Calu3 (cell line): ENCODE measurements at regions not wholly inside any gene's neighbourhood (a gene's known extent, or its start where the extent isn't known, plus 50 kb on each side); places are given as distances from the start of the nearest gene placed in this dataset.
"Not testable (repeated sequence)": the region's sequence is repeated elsewhere in the genome, so short reads cannot be mapped to it uniquely, and the experiment has no call there.

Experiments
- BruUV-seq: library from RNA; stranded (reverse); fragments of 400-500 nt; replicated peaks from 2 replicates; lab custom pipeline; 2021; lab: Mats Ljungman, UMichigan
- CTCF ChIA-PET: fragments of 300-600 bp; sonication (Branson Sonifier 250); formaldehyde crosslinking; loops from one replicate; lab custom pipeline; 2022; ENCODE audit warnings: antibody characterized with exemption; lab: Charles Lee
- DNase-seq: peaks from one replicate; pipeline ENCODE4 v3.0.0; 2022
- H3K27ac Mint-ChIP-seq: one replicate; pipeline ENCODE4 v1.8.0; 2022; ENCODE audit warnings: mixed read lengths; ENCODE audit not compliant: unreplicated experiment
- H3K27me3 Mint-ChIP-seq: one replicate; pipeline ENCODE4 v1.8.0; 2022; ENCODE audit warnings: mixed read lengths; ENCODE audit not compliant: unreplicated experiment
- H3K36me3 Mint-ChIP-seq: one replicate; pipeline ENCODE4 v1.8.0; 2022; ENCODE audit warnings: mild to moderate bottlenecking, moderate library complexity, mixed read lengths; ENCODE audit not compliant: insufficient read depth, unreplicated experiment
- H3K4me1 Mint-ChIP-seq: one replicate; pipeline ENCODE4 v1.8.0; 2022; ENCODE audit warnings: mild to moderate bottlenecking, low read depth, mixed read lengths; ENCODE audit not compliant: unreplicated experiment
- H3K4me3 Mint-ChIP-seq: one replicate; pipeline ENCODE4 v1.8.0; 2022; ENCODE audit warnings: mild to moderate bottlenecking, low read depth, moderate library complexity, mixed read lengths; ENCODE audit not compliant: unreplicated experiment
- H3K9me3 Mint-ChIP-seq: one replicate; pipeline ENCODE4 v1.8.0; 2022; ENCODE audit warnings: low read depth, mixed read lengths; ENCODE audit not compliant: unreplicated experiment
- intact Hi-C: fragments of 100-400 bp; cut with micrococcal nuclease; formaldehyde crosslinking; loops from one replicate; pipeline ENCODE4 v1.10.0; 2022; ENCODE audit not compliant: unreplicated experiment
- TF ChIP-seq, protein P1 (sequence below): fragments of 200-600 bp; IDR thresholded peaks from one replicate; pipeline ENCODE4 v1.8.0; 2022; ENCODE audit warnings: antibody characterized with exemption; ENCODE audit not compliant: unreplicated experiment

DNA sequence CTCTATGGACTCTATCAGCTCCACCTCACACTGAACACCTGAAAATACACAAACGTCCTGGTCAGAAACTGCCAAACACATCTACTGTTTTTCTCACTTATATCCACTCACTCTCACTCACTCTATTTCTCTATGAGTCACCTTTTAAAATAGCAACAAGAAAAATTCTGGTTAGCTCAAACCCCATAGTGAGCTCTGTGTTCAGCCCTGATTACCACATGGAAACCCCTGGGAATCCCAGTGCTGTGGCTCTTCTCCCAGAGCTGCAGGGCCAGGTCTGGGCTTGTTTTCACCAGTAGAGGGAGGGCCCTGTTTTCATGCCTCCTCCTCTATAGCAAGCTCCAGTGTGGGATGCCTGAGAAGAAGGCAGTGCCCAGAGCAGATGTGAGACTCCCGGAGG is 1126.1 kb downstream of the TMEM121 start:
- peaks cover 70% of the 10 kb centered on the region for H3K27me3 Mint-ChIP-seq
- TF ChIP-seq, protein P1, sequence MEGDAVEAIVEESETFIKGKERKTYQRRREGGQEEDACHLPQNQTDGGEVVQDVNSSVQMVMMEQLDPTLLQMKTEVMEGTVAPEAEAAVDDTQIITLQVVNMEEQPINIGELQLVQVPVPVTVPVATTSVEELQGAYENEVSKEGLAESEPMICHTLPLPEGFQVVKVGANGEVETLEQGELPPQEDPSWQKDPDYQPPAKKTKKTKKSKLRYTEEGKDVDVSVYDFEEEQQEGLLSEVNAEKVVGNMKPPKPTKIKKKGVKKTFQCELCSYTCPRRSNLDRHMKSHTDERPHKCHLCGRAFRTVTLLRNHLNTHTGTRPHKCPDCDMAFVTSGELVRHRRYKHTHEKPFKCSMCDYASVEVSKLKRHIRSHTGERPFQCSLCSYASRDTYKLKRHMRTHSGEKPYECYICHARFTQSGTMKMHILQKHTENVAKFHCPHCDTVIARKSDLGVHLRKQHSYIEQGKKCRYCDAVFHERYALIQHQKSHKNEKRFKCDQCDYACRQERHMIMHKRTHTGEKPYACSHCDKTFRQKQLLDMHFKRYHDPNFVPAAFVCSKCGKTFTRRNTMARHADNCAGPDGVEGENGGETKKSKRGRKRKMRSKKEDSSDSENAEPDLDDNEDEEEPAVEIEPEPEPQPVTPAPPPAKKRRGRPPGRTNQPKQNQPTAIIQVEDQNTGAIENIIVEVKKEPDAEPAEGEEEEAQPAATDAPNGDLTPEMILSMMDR, result no peak
- intact Hi-C loops, result no loop called here
- no peak overlapping the region for H3K27ac Mint-ChIP-seq
- no peaks in the 10 kb centered on the region for H3K4me1 Mint-ChIP-seq
- BruUV-seq, result no TSS peak
- H3K36me3 Mint-ChIP-seq, result no peaks in the 10 kb centered on the region
- no peak overlapping the region for H3K4me3 Mint-ChIP-seq
- no peak for DNase-seq
- H3K9me3 Mint-ChIP-seq, result no peaks in the 10 kb centered on the region
- CTCF ChIA-PET, result no interaction called here

DNA sequence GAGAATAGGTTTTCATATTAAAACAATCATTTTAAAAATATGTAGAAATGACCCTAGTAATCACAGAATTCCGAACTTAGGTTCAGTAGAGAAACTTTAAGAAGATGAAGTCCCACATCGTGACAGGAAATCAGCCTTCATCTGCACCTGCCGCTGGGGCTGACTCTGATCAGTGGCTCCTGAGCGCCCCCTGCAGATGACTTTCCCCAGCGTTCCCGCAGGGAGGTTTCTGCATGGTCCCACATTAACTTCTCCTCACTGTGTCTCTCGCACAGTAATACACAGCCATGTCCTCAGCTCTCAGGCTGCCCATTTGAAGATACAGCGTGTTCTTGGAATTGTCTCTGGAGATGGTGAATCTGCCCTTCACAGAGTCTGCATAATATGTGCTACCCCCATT is 1131.1 kb downstream of the TMEM121 start:
- no peak overlapping the region for H3K27ac Mint-ChIP-seq
- no peaks in the 10 kb centered on the region for H3K36me3 Mint-ChIP-seq
- BruUV-seq, result no TSS peak
- H3K4me3 Mint-ChIP-seq, result no peak overlapping the region
- DNase-seq, result peak; percentile 27
- H3K9me3 Mint-ChIP-seq, result no peaks in the 10 kb centered on the region
- CTCF ChIA-PET, result no interaction called here
- intact Hi-C loops, result no loop called here
- H3K27me3 Mint-ChIP-seq, result peaks cover 29% of the 10 kb centered on the region
- TF ChIP-seq, protein P1, result no peak
- H3K4me1 Mint-ChIP-seq, result no peaks in the 10 kb centered on the region

DNA sequence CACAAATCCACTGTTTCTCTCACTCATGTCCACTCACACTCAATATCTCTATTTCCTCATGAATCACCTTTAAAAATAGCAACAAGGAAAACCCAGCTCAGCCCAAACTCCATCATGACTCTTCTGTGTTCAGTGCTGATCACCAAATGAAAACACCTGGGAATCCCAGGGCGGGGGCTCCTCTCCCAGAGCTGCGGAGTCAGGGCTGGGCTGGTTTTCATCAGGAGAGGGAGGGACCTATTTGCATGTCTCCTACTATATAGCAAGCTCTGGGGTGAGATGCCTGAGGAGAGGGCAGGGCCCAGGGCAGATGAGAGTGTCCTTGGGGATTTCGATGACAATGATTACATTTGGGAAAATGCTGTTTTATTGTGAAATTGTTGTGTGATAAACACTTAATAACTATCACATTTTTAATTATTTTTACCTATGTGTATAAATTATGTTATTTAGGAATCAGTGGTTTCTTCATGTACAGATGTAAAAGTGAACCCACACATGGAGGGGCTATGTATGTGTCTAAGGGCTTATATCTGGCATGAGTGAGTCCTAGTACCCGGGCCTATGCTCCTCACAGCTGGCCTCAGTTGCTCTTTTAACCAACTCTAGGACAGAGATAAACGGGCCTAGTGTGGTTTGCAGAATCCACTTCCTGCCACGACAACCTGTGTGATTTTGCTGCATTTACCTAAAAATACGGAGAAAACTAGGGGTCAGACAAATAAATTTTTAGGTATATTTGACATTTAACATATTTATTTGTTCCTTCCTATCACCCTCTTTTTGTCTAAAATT is 1131.9 kb downstream of the TMEM121 start:
- H3K9me3 Mint-ChIP-seq, H3K27ac Mint-ChIP-seq, H3K4me1 Mint-ChIP-seq, H3K4me3 Mint-ChIP-seq, intact Hi-C loops, H3K36me3 Mint-ChIP-seq, BruUV-seq, DNase-seq: not testable (repeated sequence)
- peaks cover 23% of the 10 kb centered on the region for H3K27me3 Mint-ChIP-seq
- CTCF ChIA-PET, result interaction anchor here (0.6 kb wide), 1 partner anchor 23 kb away, joined by 3 read pairs; no protein-coding TSS in a partner anchor

GRCh38 chr14:106661561-106661960 is 1135.2 kb downstream of the TMEM121 start:
- intact Hi-C loops, H3K9me3 Mint-ChIP-seq, H3K4me3 Mint-ChIP-seq, H3K27me3 Mint-ChIP-seq, H3K27ac Mint-ChIP-seq, H3K36me3 Mint-ChIP-seq, H3K4me1 Mint-ChIP-seq, BruUV-seq: not testable (repeated sequence)
- TF ChIP-seq, protein P1, result peak; percentile 29
- peak; percentile 51 for DNase-seq
- CTCF ChIA-PET, result interaction anchor here (1.2 kb wide), 1 partner anchor 211 kb away, joined by 3 read pairs; no protein-coding TSS in a partner anchor
